HCT116 (cell line): ENCODE measurements at regions not wholly inside any gene's neighbourhood (a gene's known extent, or its start where the extent isn't known, plus 50 kb on each side); places are given as distances from the start of the nearest gene placed in this dataset.

ENCODE experiments used
- ATAC-seq: fragments of 200-7000 bp; cut with Tn5 transposase; 2 replicates; pipeline ENCODE4 v1.9.1; 2020; ENCODE audit warnings: mild to moderate bottlenecking, moderate library complexity
- BruUV-seq: library from RNA; stranded (reverse); fragments of 400-500 nt; replicated peaks from 2 replicates; lab custom pipeline; 2021; lab: Mats Ljungman, UMichigan
- CTCF ChIA-PET: fragments of 300-600 bp; sonication (Branson Sonifier 250); formaldehyde crosslinking; loops from one replicate; lab custom pipeline; 2021; ENCODE audit warnings: antibody characterized with exemption; lab: Charles Lee
- POLR2A ChIA-PET: fragments of 300-600, 350-600 bp; sonication (Branson Sonifier 250); formaldehyde crosslinking; loops from one replicate; lab custom pipeline; 2021; ENCODE audit warnings: antibody characterized with exemption; lab: Charles Lee
- RAD21 ChIA-PET, 2 experiments: fragments of 300-600 bp; sonication (Branson Sonifier 250); formaldehyde crosslinking; loops; one replicate each; lab custom pipeline; 2023; ENCODE audit warnings: low total read pairs in 2 of 2; ENCODE audit not compliant: uncharacterized antibody in 2 of 2, unreplicated experiment in 2 of 2, low non-redundant PET in 1 of 2; lab: Charles Lee
- DNase-seq: peaks from one replicate; pipeline ENCODE4 v3.0.0-alpha.2; 2010; ENCODE audit warnings: low read depth, low spot score
- H2AFZ ChIP-seq: fragments of 200-600 bp; shearing (Covaris generic), sonication (generic); 2 replicates; pipeline ENCODE4 v1.6.1; 2017; ENCODE audit warnings: low read depth, mixed run types, mixed read lengths, antibody characterized with exemption, low read length; ENCODE audit not compliant: poor library complexity, severe bottlenecking
- H3K27ac ChIP-seq: 2 replicates; pipeline ENCODE4 v1.5.1; 2012; ENCODE audit warnings: low read depth, low read length
- H3K27me3 ChIP-seq: fragments of 200-600 bp; sonication (generic); 2 replicates; pipeline ENCODE4 v1.6.1; 2016; ENCODE audit warnings: mixed run types, low read length, mixed read lengths; ENCODE audit not compliant: insufficient read depth
- H3K36me3 ChIP-seq, 2 experiments: fragments of 200-500 bp in 1 of 2; fragments of 200-600 bp in 1 of 2; sonication (Bioruptor generic) in 1 of 2; sonication (generic) in 1 of 2; 2 replicates each; pipeline versions ENCODE4 v1.5.1 to v1.6.1; 2014 to 2016; ENCODE audit warnings: low read length in 2 of 2, inconsistent platforms in 1 of 2, mixed read lengths in 1 of 2, mixed run types in 1 of 2; ENCODE audit not compliant: insufficient read depth in 2 of 2, control insufficient read depth in 1 of 2
- H3K4me1 ChIP-seq, 2 experiments: fragments of 200-600 bp in 1 of 2; sonication (generic) in 1 of 2; 2 replicates each; pipeline versions ENCODE4 v1.5.1 to v1.6.1; 2012 to 2017; ENCODE audit warnings: low read length in 2 of 2, inconsistent platforms in 1 of 2, mild to moderate bottlenecking in 1 of 2, mixed read lengths in 1 of 2, mixed run types in 1 of 2, moderate library complexity in 1 of 2; ENCODE audit not compliant: insufficient read depth in 2 of 2, control insufficient read depth in 1 of 2
- H3K4me2 ChIP-seq: fragments of 200-600 bp; sonication (generic); 2 replicates; pipeline ENCODE4 v1.6.1; 2017; ENCODE audit warnings: mixed run types, low read length, mixed read lengths
- H3K4me3 ChIP-seq, 2 experiments: fragments of 200-600 bp in 1 of 2; sonication (generic) in 1 of 2; replicated peaks in 1 of 2; 2 replicates each; pipeline ENCODE4 v1.5.1; 2011 to 2016; ENCODE audit warnings: low read length in 2 of 2, control low read depth in 1 of 2, low read depth in 1 of 2, mild to moderate bottlenecking in 1 of 2, mixed read lengths in 1 of 2, mixed run types in 1 of 2
- H3K79me2 ChIP-seq: fragments of 200-600 bp; sonication (generic); 2 replicates; pipeline ENCODE4 v1.6.1; 2017; ENCODE audit warnings: mild to moderate bottlenecking, mixed run types, low read length, moderate library complexity, mixed read lengths; ENCODE audit not compliant: insufficient read depth
- H3K9ac ChIP-seq: fragments of 200-600 bp; sonication (generic); 2 replicates; pipeline ENCODE4 v1.6.1; 2016; ENCODE audit warnings: low read length, mixed read lengths
- H3K9me2 ChIP-seq: fragments of 200-600 bp; sonication (generic), shearing (Covaris generic); 2 replicates; pipeline ENCODE4 v1.6.1; 2017; ENCODE audit warnings: mixed run types, mild to moderate bottlenecking, moderate library complexity; ENCODE audit not compliant: insufficient read depth
- H3K9me3 ChIP-seq, 2 experiments: fragments of 200-500 bp in 1 of 2; fragments of 200-600 bp in 1 of 2; sonication (Bioruptor generic) in 1 of 2; sonication (generic) in 1 of 2; 2 replicates each; pipeline ENCODE4 v1.6.1; 2014 to 2017; ENCODE audit warnings: low read length in 2 of 2, mixed read lengths in 2 of 2, inconsistent platforms in 1 of 2, low read depth in 1 of 2, mild to moderate bottlenecking in 1 of 2, mixed run types in 1 of 2, moderate library complexity in 1 of 2; ENCODE audit not compliant: control insufficient read depth in 1 of 2, insufficient read depth in 1 of 2
- H4K20me1 ChIP-seq: fragments of 200-600 bp; sonication (generic), shearing (Covaris generic); 2 replicates; pipeline ENCODE4 v1.6.1; 2017; ENCODE audit warnings: mixed run types, mild to moderate bottlenecking, moderate library complexity; ENCODE audit not compliant: insufficient read depth
- CEBPB ChIP-seq: IDR thresholded peaks from 2 replicates; pipeline ENCODE4 v1.6.1; 2012; ENCODE audit warnings: low read depth
- POLR2AphosphoS5 ChIP-seq: IDR thresholded peaks from 2 replicates; pipeline ENCODE4 v1.6.1; 2011; ENCODE audit warnings: mild to moderate bottlenecking, low read depth, low read length, moderate library complexity
- RAD21 ChIP-seq: IDR thresholded peaks from 2 replicates; pipeline ENCODE4 v1.6.1; 2012; ENCODE audit warnings: low read depth, mild to moderate bottlenecking
- SRF ChIP-seq: IDR thresholded peaks from 2 replicates; pipeline ENCODE4 v1.6.1; 2012; ENCODE audit warnings: low read depth
- intact Hi-C: fragments of 100-400 bp; cut with micrococcal nuclease; formaldehyde crosslinking; loops from 2 replicates; pipeline ENCODE4 v1.10.0; 2022
- TF ChIP-seq, protein P1 (sequence below), 3 experiments: fragments of 200-600 bp in 1 of 3; sonication (generic) in 1 of 3; IDR thresholded peaks in 2 of 3; conservative IDR thresholded peaks in 1 of 3; 2 replicates each; pipeline ENCODE4 v1.5.1; 2012 to 2017; ENCODE audit warnings: low read depth in 2 of 3, low read length in 2 of 3, antibody characterized with exemption in 1 of 3, borderline replicate concordance in 1 of 3, control low read depth in 1 of 3, mild to moderate bottlenecking in 1 of 3, mixed read lengths in 1 of 3, mixed run types in 1 of 3, moderate library complexity in 1 of 3; ENCODE audit not compliant: insufficient read depth in 1 of 3
- TF ChIP-seq, protein P2 (sequence below): IDR thresholded peaks from 2 replicates; pipeline ENCODE4 v1.6.1; 2011; ENCODE audit warnings: mild to moderate bottlenecking, low read length, moderate library complexity; ENCODE audit not compliant: insufficient replicate concordance; ENCODE audit errors: extremely low read depth

DNA sequence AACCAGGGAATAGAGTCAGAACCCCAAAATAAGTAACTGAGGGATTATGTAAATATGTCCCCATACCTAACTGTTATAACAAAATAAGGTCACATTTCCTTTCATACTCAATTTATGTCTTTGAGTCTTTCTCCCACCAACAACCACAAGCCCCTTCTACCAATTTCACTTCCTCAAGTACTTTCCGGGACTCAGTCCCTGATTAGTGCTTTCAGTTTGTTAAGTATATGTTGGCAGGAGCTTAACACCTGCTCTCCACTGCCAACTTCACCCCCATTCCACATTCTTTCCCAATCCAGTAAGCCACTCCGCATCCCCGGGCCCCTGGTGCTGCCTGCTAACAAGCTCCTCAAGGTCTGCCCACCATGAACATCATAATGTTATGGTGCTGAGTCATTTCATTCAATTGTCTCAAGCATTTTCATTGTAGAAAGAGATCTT, 71.3 kb upstream of the SPRY1 start:
- Histone ChIP-seq H3K9ac (no peak overlapping the region), H3K27me3 (no peaks in the 10 kb centered on the region), H3K4me2 (no peak overlapping the region), H3K4me1 (no peaks in the 10 kb centered on the region), H3K4me3 (no peak overlapping the region), H3K9me2 (no peaks in the 10 kb centered on the region; the same call in 1 of the 2 replicates), H2AFZ (no peak overlapping the region), H3K9me3 (no peaks in the 10 kb centered on the region), H3K27ac (no peak overlapping the region), H3K36me3 (no peaks in the 10 kb centered on the region), H3K79me2 (no peaks in the 10 kb centered on the region), H4K20me1 (no peaks in the 10 kb centered on the region)
- intact Hi-C loops: no loop called here
- DNase-seq (no peak), ATAC-seq (no peak)
- ChIA-PET RAD21 (no interaction called here), POLR2A (no interaction called here), CTCF (no interaction called here)
- TF ChIP-seq, protein P1, sequence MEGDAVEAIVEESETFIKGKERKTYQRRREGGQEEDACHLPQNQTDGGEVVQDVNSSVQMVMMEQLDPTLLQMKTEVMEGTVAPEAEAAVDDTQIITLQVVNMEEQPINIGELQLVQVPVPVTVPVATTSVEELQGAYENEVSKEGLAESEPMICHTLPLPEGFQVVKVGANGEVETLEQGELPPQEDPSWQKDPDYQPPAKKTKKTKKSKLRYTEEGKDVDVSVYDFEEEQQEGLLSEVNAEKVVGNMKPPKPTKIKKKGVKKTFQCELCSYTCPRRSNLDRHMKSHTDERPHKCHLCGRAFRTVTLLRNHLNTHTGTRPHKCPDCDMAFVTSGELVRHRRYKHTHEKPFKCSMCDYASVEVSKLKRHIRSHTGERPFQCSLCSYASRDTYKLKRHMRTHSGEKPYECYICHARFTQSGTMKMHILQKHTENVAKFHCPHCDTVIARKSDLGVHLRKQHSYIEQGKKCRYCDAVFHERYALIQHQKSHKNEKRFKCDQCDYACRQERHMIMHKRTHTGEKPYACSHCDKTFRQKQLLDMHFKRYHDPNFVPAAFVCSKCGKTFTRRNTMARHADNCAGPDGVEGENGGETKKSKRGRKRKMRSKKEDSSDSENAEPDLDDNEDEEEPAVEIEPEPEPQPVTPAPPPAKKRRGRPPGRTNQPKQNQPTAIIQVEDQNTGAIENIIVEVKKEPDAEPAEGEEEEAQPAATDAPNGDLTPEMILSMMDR (IDR thresholded peaks at IDR 0.05 in 2 of 3, conservative IDR thresholded peaks at IDR 0.05 in 1 of 3; ENCODE audit: borderline replicate concordance in 1 of 3, insufficient read depth in 1 of 3, low read depth in 2 of 3, low read length in 2 of 3): no peak
- TF ChIP-seq POLR2AphosphoS5 (no peak), SRF (no peak), RAD21 (no peak), CEBPB (no peak)
- TF ChIP-seq, protein P2, sequence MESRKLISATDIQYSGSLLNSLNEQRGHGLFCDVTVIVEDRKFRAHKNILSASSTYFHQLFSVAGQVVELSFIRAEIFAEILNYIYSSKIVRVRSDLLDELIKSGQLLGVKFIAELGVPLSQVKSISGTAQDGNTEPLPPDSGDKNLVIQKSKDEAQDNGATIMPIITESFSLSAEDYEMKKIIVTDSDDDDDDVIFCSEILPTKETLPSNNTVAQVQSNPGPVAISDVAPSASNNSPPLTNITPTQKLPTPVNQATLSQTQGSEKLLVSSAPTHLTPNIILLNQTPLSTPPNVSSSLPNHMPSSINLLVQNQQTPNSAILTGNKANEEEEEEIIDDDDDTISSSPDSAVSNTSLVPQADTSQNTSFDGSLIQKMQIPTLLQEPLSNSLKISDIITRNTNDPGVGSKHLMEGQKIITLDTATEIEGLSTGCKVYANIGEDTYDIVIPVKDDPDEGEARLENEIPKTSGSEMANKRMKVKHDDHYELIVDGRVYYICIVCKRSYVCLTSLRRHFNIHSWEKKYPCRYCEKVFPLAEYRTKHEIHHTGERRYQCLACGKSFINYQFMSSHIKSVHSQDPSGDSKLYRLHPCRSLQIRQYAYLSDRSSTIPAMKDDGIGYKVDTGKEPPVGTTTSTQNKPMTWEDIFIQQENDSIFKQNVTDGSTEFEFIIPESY: no peak
- BruUV-seq: no TSS peak
